Loucy (cell line): ENCODE measurements at regions not wholly inside any gene's neighbourhood (a gene's known extent, or its start where the extent isn't known, plus 50 kb on each side); places are given as distances from the start of the nearest gene placed in this dataset.

Source experiments
- H2AFZ ChIP-seq: fragments of 200-600 bp; sonication (generic); 2 replicates; pipeline ENCODE4 v1.6.0; 2016; ENCODE audit warnings: antibody characterized with exemption, mild to moderate bottlenecking, low read length, moderate library complexity
- H3F3A ChIP-seq: fragments of 200-600 bp; 2 replicates; pipeline ENCODE4 v1.6.0; 2016; ENCODE audit warnings: antibody characterized with exemption, low read depth, mild to moderate bottlenecking
- H3K27me3 ChIP-seq: fragments of 200-600 bp; sonication (generic); 2 replicates; pipeline ENCODE4 v1.6.1; 2014; ENCODE audit warnings: low read length, mild to moderate bottlenecking; ENCODE audit not compliant: insufficient read depth, poor library complexity, severe bottlenecking
- H3K36me3 ChIP-seq: fragments of 200-600 bp; sonication (generic); 2 replicates; pipeline ENCODE4 v1.6.1; 2016; ENCODE audit warnings: low read length; ENCODE audit not compliant: insufficient read depth
- H3K4me1 ChIP-seq: fragments of 200-600 bp; sonication (generic); 2 replicates; pipeline ENCODE4 v1.5.1; 2014; ENCODE audit warnings: low read length, mild to moderate bottlenecking; ENCODE audit not compliant: insufficient read depth, poor library complexity, severe bottlenecking
- H3K4me2 ChIP-seq: fragments of 200-600 bp; sonication (generic); 2 replicates; pipeline ENCODE4 v1.6.0; 2014; ENCODE audit warnings: antibody characterized with exemption, low read length, low read depth, mild to moderate bottlenecking; ENCODE audit not compliant: poor library complexity, severe bottlenecking
- H3K4me3 ChIP-seq: fragments of 200-600 bp; sonication (generic); 2 replicates; pipeline ENCODE4 v1.5.1; 2014; ENCODE audit warnings: low read length, mild to moderate bottlenecking, mixed read lengths; ENCODE audit not compliant: poor library complexity, severe bottlenecking
- H3K79me2 ChIP-seq: fragments of 200-600 bp; sonication (generic); 2 replicates; pipeline ENCODE4 v1.6.1; 2014; ENCODE audit warnings: low read length; ENCODE audit not compliant: insufficient read depth
- H3K9ac ChIP-seq: fragments of 200-600 bp; sonication (generic); 2 replicates; pipeline ENCODE4 v1.6.0; 2014; ENCODE audit warnings: mild to moderate bottlenecking, low read depth, low read length, moderate library complexity; ENCODE audit not compliant: poor library complexity, severe bottlenecking
- H3K9me2 ChIP-seq: fragments of 200-600 bp; sonication (generic); replicated peaks from 2 replicates; pipeline ENCODE4 v1.6.1; 2016; ENCODE audit warnings: low read depth, low read length, mixed read lengths
- H3K9me3 ChIP-seq: fragments of 200-600 bp; sonication (generic); 2 replicates; pipeline ENCODE4 v1.6.1; 2014; ENCODE audit warnings: mild to moderate bottlenecking, antibody characterized with exemption, low read length, low read depth; ENCODE audit not compliant: insufficient read depth
- H4K20me1 ChIP-seq: fragments of 200-600 bp; sonication (generic); 2 replicates; pipeline ENCODE4 v1.6.0; 2014; ENCODE audit warnings: antibody characterized with exemption, low read length, mild to moderate bottlenecking; ENCODE audit not compliant: insufficient read depth, poor library complexity, severe bottlenecking
- EZH2phosphoT487 ChIP-seq: fragments of 200-600 bp; IDR thresholded peaks from 2 replicates; pipeline ENCODE4 v1.6.1; 2018; ENCODE audit warnings: antibody characterized with exemption, mild to moderate bottlenecking, moderate library complexity, borderline replicate concordance
- TF ChIP-seq, protein P1 (sequence below): fragments of 200-600 bp; sonication (generic); conservative IDR thresholded peaks from 2 replicates; pipeline ENCODE4 v1.5.1; 2014; ENCODE audit warnings: mild to moderate bottlenecking, antibody characterized with exemption, low read length

DNA sequence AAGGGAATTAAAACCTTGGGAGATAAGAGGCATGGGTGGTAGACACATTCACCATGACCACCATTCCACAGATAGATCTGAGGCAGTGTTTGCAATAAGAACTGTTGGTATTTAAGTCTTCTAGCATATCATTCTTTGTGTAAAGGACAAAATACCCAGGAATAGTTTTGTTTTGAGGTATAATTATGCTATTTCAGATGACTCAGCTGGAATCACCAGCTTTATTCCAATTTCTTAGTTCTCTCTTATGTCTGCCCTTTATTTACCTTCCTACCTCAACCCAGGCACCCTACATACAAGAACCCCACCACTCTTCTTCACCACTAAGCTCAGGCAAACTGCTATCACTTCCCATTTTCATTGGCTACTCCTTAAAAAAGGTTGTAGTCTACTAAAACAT is 94.7 kb upstream of the TRIO start:
- no peak overlapping the region for H3K9ac ChIP-seq
- no peaks in the 10 kb centered on the region for H3K9me2 ChIP-seq
- H2AFZ ChIP-seq: no peak overlapping the region
- no peaks in the 10 kb centered on the region for H3K9me3 ChIP-seq
- H3F3A ChIP-seq: no peaks in the 10 kb centered on the region
- TF ChIP-seq, protein P1, sequence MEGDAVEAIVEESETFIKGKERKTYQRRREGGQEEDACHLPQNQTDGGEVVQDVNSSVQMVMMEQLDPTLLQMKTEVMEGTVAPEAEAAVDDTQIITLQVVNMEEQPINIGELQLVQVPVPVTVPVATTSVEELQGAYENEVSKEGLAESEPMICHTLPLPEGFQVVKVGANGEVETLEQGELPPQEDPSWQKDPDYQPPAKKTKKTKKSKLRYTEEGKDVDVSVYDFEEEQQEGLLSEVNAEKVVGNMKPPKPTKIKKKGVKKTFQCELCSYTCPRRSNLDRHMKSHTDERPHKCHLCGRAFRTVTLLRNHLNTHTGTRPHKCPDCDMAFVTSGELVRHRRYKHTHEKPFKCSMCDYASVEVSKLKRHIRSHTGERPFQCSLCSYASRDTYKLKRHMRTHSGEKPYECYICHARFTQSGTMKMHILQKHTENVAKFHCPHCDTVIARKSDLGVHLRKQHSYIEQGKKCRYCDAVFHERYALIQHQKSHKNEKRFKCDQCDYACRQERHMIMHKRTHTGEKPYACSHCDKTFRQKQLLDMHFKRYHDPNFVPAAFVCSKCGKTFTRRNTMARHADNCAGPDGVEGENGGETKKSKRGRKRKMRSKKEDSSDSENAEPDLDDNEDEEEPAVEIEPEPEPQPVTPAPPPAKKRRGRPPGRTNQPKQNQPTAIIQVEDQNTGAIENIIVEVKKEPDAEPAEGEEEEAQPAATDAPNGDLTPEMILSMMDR: no peak
- no peak for TF ChIP-seq EZH2phosphoT487
- no peaks in the 10 kb centered on the region for H3K27me3 ChIP-seq
- no peak overlapping the region for H3K4me3 ChIP-seq
- no peaks in the 10 kb centered on the region for H3K79me2 ChIP-seq
- no peaks in the 10 kb centered on the region for H4K20me1 ChIP-seq
- H3K4me2 ChIP-seq: no peak overlapping the region
- no peaks in the 10 kb centered on the region for H3K36me3 ChIP-seq
- H3K4me1 ChIP-seq: no peaks in the 10 kb centered on the region

DNA sequence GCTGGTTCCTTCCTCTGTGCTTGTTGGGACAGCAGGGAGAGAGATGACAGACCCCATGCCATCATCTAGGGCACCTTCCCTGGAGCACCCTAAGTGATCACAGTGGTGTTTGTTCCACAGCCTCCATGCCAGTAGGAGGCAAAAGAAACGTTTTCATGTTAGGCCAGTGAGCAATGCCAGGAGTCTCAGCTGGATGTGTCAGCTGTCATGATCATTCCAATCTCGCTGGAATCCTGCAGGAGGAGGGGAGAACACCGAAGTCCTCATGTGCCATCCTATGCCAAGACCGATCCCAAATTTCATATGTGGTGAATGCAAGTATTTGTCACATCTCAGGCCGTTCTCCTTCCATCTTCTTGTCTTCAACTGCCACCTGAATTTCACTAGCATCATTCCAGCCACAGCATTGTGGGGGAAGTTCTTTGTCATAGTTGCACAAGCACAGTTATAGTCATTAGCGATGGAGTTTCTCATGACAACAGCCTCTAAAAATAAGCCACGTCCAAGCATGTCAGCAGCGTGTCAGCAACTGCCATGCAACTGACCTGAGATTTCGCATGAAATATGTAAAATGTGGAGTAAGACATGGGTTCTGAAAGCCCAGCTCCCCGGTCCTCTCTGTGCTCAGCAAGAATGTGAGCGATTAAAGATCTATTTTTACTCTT is 97.2 kb upstream of the DNAH5 start:
- TF ChIP-seq, protein P1: no peak
- no peak for TF ChIP-seq EZH2phosphoT487
- H4K20me1 ChIP-seq: no peaks in the 10 kb centered on the region
- no peak overlapping the region for H3K4me2 ChIP-seq
- no peaks in the 10 kb centered on the region for H3K36me3 ChIP-seq
- no peak overlapping the region for H3K9ac ChIP-seq
- no peaks in the 10 kb centered on the region for H3K9me3 ChIP-seq
- no peaks in the 10 kb centered on the region for H3K9me2 ChIP-seq
- H3K79me2 ChIP-seq: no peaks in the 10 kb centered on the region
- H3K4me1 ChIP-seq: no peaks in the 10 kb centered on the region
- no peaks in the 10 kb centered on the region for H3K27me3 ChIP-seq
- no peaks in the 10 kb centered on the region for H3F3A ChIP-seq
- H2AFZ ChIP-seq: no peak overlapping the region
- H3K4me3 ChIP-seq: no peak overlapping the region

DNA sequence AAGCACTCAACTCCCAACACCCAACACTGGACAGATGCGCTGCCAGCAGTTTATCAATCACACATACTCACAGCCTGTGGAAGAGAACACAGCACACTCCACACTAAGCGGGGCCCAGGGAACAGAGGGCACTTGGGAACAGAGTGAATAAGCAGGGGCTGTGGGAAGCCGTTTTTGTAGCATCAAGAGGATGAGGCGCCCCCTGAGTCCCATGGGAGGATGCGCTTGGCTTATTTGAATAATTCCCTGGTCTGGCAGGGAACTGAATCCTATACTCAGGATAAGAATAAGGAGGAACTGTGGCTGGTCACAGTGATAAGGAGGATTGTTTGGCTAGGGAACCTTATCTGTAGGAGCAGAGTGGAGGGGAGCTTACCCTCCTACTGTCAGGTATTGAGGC is 96.1 kb upstream of the DNAH5 start:
- H3K4me2 ChIP-seq: no peak overlapping the region
- no peak overlapping the region for H2AFZ ChIP-seq
- H4K20me1 ChIP-seq: no peaks in the 10 kb centered on the region
- no peaks in the 10 kb centered on the region for H3K27me3 ChIP-seq
- H3K9ac ChIP-seq: no peak overlapping the region
- no peaks in the 10 kb centered on the region for H3K9me2 ChIP-seq
- TF ChIP-seq EZH2phosphoT487: no peak
- TF ChIP-seq, protein P1: no peak
- H3K9me3 ChIP-seq: no peaks in the 10 kb centered on the region
- H3K4me3 ChIP-seq: no peak overlapping the region
- H3F3A ChIP-seq: no peaks in the 10 kb centered on the region
- H3K4me1 ChIP-seq: no peaks in the 10 kb centered on the region
- H3K79me2 ChIP-seq: no peaks in the 10 kb centered on the region
- H3K36me3 ChIP-seq: no peaks in the 10 kb centered on the region
